Spleen (tissue), 7 donors: ENCODE measurements at regions not wholly inside any gene's neighbourhood (a gene's known extent, or its start where the extent isn't known, plus 50 kb on each side); places are given as distances from the start of the nearest gene placed in this dataset.

Experiments used
- POLR2A ChIP-seq, 3 donors: fragments of 450-650 bp; IDR thresholded peaks; one replicate each; pipeline ENCODE4 v1.5.1; 2017; ENCODE audit warnings: antibody characterized with exemption in 3 of 3, mild to moderate bottlenecking in 1 of 3
- POLR2AphosphoS5 ChIP-seq, 3 donors: sonication (generic); formaldehyde crosslinking; IDR thresholded peaks; one replicate each; pipeline ENCODE4 v1.5.1; 2017; ENCODE audit warnings: antibody characterized with exemption in 3 of 3
- TF ChIP-seq, protein P1 (sequence below), 11 experiments: fragments of 200-600 bp in 7 of 11; fragments of 450-650 bp in 4 of 11; sonication (generic) in 4 of 11; IDR thresholded peaks in 8 of 11; conservative IDR thresholded peaks in 3 of 11; 1 replicate in 7 of 11; 2 replicates in 4 of 11; pipeline versions ENCODE4 v1.4.0 to v1.8.0; 2016 to 2021; ENCODE audit warnings: antibody characterized with exemption in 11 of 11, inconsistent platforms in 4 of 11, mild to moderate bottlenecking in 1 of 11
- donor health status: DM: no; HTN: no; CAD: no; lungs with moderate emphysema.
- donor health status: DM: no; HTN: no; CAD: no.
- donor health status: DM: no; HTN: no; CAD: no.

DNA sequence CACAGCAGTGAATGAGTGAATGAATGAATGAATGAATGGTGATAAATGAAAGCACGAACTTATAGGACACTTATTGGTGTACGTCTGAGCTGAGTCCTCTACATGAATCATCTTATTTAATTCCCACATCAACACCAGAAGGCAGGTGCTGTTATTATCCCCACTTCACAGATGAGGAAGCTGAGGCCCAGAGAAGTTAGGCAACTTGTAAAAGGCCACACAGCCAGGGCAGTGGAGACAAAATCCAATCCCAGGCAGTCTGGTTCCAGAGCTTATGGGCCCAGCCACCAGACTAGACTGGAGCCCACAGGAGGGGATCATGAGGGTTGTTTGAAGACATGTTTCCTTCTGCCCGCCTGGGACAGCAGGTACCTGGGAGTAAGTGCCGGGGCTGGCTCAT lies 364.0 kb downstream of the MN1 start:
- TF ChIP-seq, protein P1, sequence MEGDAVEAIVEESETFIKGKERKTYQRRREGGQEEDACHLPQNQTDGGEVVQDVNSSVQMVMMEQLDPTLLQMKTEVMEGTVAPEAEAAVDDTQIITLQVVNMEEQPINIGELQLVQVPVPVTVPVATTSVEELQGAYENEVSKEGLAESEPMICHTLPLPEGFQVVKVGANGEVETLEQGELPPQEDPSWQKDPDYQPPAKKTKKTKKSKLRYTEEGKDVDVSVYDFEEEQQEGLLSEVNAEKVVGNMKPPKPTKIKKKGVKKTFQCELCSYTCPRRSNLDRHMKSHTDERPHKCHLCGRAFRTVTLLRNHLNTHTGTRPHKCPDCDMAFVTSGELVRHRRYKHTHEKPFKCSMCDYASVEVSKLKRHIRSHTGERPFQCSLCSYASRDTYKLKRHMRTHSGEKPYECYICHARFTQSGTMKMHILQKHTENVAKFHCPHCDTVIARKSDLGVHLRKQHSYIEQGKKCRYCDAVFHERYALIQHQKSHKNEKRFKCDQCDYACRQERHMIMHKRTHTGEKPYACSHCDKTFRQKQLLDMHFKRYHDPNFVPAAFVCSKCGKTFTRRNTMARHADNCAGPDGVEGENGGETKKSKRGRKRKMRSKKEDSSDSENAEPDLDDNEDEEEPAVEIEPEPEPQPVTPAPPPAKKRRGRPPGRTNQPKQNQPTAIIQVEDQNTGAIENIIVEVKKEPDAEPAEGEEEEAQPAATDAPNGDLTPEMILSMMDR (IDR thresholded peaks at IDR 0.05 in 8 of 11, conservative IDR thresholded peaks at IDR 0.05 in 3 of 11) = no peak
- TF ChIP-seq POLR2A (IDR thresholded peaks at IDR 0.05) = no peak
- no peak for TF ChIP-seq POLR2AphosphoS5 (IDR thresholded peaks at IDR 0.05)
